HG03571 (cell line): ENCODE measurements at regions not wholly inside any gene's neighbourhood (a gene's known extent, or its start where the extent isn't known, plus 50 kb on each side); places are given as distances from the start of the nearest gene placed in this dataset.
"Not testable (repeated sequence)": the region's sequence is repeated elsewhere in the genome, so short reads cannot be mapped to it uniquely, and the experiment has no call there.

Source experiments
- ATAC-seq: cut with Tn5 transposase; IDR thresholded peaks from one replicate; pipeline ENCODE4 v1.9.1; 2021; ENCODE audit not compliant: unreplicated experiment

GRCh38 chr15:39503526-39503925 lies 77.4 kb upstream of the THBS1 start:
- ATAC-seq = no peak

- no peak for ATAC-seq
These were observed 76.1 kb upstream of the THBS1 start for GRCh38 chr15:39504808-39505207.

- no peak for ATAC-seq
These were observed 74.7 kb upstream of the THBS1 start for GRCh38 chr15:39506146-39506545.

- no peak for ATAC-seq
These were observed 72.3 kb upstream of the THBS1 start for GRCh38 chr15:39508536-39508935.

GRCh38 chr15:39510001-39510701 lies 70.7 kb upstream of the THBS1 start:
- no peak for ATAC-seq

GRCh38 chr15:39511000-39511915 lies 69.6 kb upstream of the THBS1 start:
- no peak for ATAC-seq

GRCh38 chr15:39511916-39512260 lies 69.0 kb upstream of the THBS1 start:
- no peak for ATAC-seq

GRCh38 chr15:39512643-39513042 lies 68.2 kb upstream of the THBS1 start:
- ATAC-seq = no peak

- no peak for ATAC-seq
These were observed 66.9 kb upstream of the THBS1 start for GRCh38 chr15:39513936-39514335.

GRCh38 chr15:39514933-39515332 lies 65.9 kb upstream of the THBS1 start:
- no peak for ATAC-seq

GRCh38 chr15:39515765-39516164 lies 65.1 kb upstream of the THBS1 start:
- ATAC-seq = no peak

- ATAC-seq = no peak
These were observed 63.6 kb upstream of the THBS1 start for GRCh38 chr15:39517122-39517855.

- not testable (repeated sequence) for ATAC-seq
These were observed 56.9 kb upstream of the THBS1 start for GRCh38 chr15:39523968-39524367.

- ATAC-seq = no peak
These were observed 51.4 kb upstream of the THBS1 start for GRCh38 chr15:39529457-39529856.

GRCh38 chr15:39530480-39531342 lies 50.2 kb upstream of the THBS1 start:
- no peak for ATAC-seq
